SK-N-SH (cell line): ENCODE measurements at regions not wholly inside any gene's neighbourhood (a gene's known extent, or its start where the extent isn't known, plus 50 kb on each side); places are given as distances from the start of the nearest gene placed in this dataset.

Experiments
- CTCF ChIP-seq: fragments of 200-600 bp; sonication (generic); IDR thresholded peaks from 2 replicates; pipeline ENCODE4 v1.6.1; 2017; ENCODE audit warnings: antibody characterized with exemption, mild to moderate bottlenecking, moderate library complexity
- MAX ChIP-seq: IDR thresholded peaks from 2 replicates; pipeline ENCODE4 v1.4.0; 2012; ENCODE audit warnings: low read depth
- RAD21 ChIP-seq: IDR thresholded peaks from 2 replicates; pipeline ENCODE4 v1.6.1; 2012; ENCODE audit warnings: mild to moderate bottlenecking, low read length
- SIN3A ChIP-seq: IDR thresholded peaks from 2 replicates; pipeline ENCODE4 v1.6.1; 2012; ENCODE audit warnings: low read depth, mild to moderate bottlenecking, low read length, moderate library complexity, borderline replicate concordance
- YY1 ChIP-seq: IDR thresholded peaks from 2 replicates; pipeline ENCODE4 v1.4.0; 2012; ENCODE audit warnings: low read depth, mild to moderate bottlenecking
- TF ChIP-seq, protein P1 (sequence below): IDR thresholded peaks from 2 replicates; pipeline ENCODE4 v1.4.0; 2012; ENCODE audit warnings: low read depth, borderline replicate concordance
- TF ChIP-seq, protein P2 (sequence below): IDR thresholded peaks from 2 replicates; pipeline ENCODE4 v1.6.1; 2012; ENCODE audit warnings: mild to moderate bottlenecking, low read depth, low read length, moderate library complexity

- no peak for TF ChIP-seq SIN3A
- TF ChIP-seq CTCF, result no peak
- TF ChIP-seq, protein P1, sequence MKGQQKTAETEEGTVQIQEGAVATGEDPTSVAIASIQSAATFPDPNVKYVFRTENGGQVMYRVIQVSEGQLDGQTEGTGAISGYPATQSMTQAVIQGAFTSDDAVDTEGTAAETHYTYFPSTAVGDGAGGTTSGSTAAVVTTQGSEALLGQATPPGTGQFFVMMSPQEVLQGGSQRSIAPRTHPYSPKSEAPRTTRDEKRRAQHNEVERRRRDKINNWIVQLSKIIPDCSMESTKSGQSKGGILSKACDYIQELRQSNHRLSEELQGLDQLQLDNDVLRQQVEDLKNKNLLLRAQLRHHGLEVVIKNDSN, result no peak
- no peak for TF ChIP-seq RAD21
- no peak for TF ChIP-seq YY1
- no peak for TF ChIP-seq MAX
- TF ChIP-seq, protein P2, sequence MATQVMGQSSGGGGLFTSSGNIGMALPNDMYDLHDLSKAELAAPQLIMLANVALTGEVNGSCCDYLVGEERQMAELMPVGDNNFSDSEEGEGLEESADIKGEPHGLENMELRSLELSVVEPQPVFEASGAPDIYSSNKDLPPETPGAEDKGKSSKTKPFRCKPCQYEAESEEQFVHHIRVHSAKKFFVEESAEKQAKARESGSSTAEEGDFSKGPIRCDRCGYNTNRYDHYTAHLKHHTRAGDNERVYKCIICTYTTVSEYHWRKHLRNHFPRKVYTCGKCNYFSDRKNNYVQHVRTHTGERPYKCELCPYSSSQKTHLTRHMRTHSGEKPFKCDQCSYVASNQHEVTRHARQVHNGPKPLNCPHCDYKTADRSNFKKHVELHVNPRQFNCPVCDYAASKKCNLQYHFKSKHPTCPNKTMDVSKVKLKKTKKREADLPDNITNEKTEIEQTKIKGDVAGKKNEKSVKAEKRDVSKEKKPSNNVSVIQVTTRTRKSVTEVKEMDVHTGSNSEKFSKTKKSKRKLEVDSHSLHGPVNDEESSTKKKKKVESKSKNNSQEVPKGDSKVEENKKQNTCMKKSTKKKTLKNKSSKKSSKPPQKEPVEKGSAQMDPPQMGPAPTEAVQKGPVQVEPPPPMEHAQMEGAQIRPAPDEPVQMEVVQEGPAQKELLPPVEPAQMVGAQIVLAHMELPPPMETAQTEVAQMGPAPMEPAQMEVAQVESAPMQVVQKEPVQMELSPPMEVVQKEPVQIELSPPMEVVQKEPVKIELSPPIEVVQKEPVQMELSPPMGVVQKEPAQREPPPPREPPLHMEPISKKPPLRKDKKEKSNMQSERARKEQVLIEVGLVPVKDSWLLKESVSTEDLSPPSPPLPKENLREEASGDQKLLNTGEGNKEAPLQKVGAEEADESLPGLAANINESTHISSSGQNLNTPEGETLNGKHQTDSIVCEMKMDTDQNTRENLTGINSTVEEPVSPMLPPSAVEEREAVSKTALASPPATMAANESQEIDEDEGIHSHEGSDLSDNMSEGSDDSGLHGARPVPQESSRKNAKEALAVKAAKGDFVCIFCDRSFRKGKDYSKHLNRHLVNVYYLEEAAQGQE, result no peak
Observed at GRCh38 chr4:110905367-110905766, 282.5 kb upstream of the PITX2 start.
